SK-N-SH (cell line): ENCODE measurements at regions not wholly inside any gene's neighbourhood (a gene's known extent, or its start where the extent isn't known, plus 50 kb on each side); places are given as distances from the start of the nearest gene placed in this dataset.

Experiments
- CTCF ChIA-PET: fragments of 300-600, 350-600 bp; formaldehyde crosslinking; extraction: SDS; loops from one replicate; lab custom pipeline; 2021; lab: Yijun Ruan, JAX
- POLR2A ChIA-PET: fragments of 350-600 bp; sonication (Branson Sonifier 250); formaldehyde crosslinking; extraction: SDS; loops from one replicate; lab custom pipeline; 2020; ENCODE audit warnings: antibody characterized with exemption, inconsistent platforms; lab: Yijun Ruan, JAX
- DNase-seq: peaks from one replicate; pipeline ENCODE4 v3.0.0; 2012
- H2AFZ ChIP-seq: fragments of 200-600 bp; sonication (generic); 2 replicates; pipeline ENCODE4 v1.8.1; 2016; ENCODE audit warnings: antibody characterized with exemption, mild to moderate bottlenecking, low read depth
- H3F3A ChIP-seq: fragments of 200-600 bp; sonication (generic); replicated peaks from 2 replicates; pipeline ENCODE3; 2016; ENCODE audit warnings: antibody characterized with exemption, mild to moderate bottlenecking; ENCODE audit not compliant: insufficient read depth
- H3K27ac ChIP-seq, 2 experiments: fragments of 200-500 bp in 1 of 2; fragments of 200-600 bp in 1 of 2; sonication (Bioruptor generic) in 1 of 2; sonication (generic), shearing (Covaris generic) in 1 of 2; 2 replicates each; pipeline versions ENCODE4 v1.5.1 to v1.6.1; 2014 to 2016; ENCODE audit warnings: low read depth in 2 of 2, inconsistent platforms in 1 of 2, low read length in 1 of 2, mild to moderate bottlenecking in 1 of 2, mixed read lengths in 1 of 2
- H3K27me3 ChIP-seq: fragments of 200-600 bp; sonication (generic), shearing (Covaris generic); 2 replicates; pipeline ENCODE4 v1.6.1; 2016; ENCODE audit warnings: mixed run types; ENCODE audit not compliant: insufficient read depth
- H3K36me3 ChIP-seq, 2 experiments: fragments of 200-500 bp in 1 of 2; fragments of 200-600 bp in 1 of 2; sonication (Bioruptor generic) in 1 of 2; sonication (generic) in 1 of 2; replicated peaks in 1 of 2; 2 replicates each; pipeline versions ENCODE3 to v1.5.1; 2014 to 2016; ENCODE audit warnings: low read length in 1 of 2, mild to moderate bottlenecking in 1 of 2; ENCODE audit not compliant: insufficient read depth in 2 of 2, control insufficient read depth in 1 of 2
- H3K4me1 ChIP-seq, 2 experiments: fragments of 200-500 bp in 1 of 2; fragments of 200-600 bp in 1 of 2; sonication (Bioruptor generic) in 1 of 2; sonication (generic), shearing (Covaris generic) in 1 of 2; 2 replicates each; pipeline versions ENCODE4 v1.5.1 to v1.6.1; 2014 to 2016; ENCODE audit warnings: low read depth in 1 of 2, low read length in 1 of 2, mixed run types in 1 of 2; ENCODE audit not compliant: insufficient read depth in 2 of 2, control insufficient read depth in 1 of 2
- H3K4me2 ChIP-seq: fragments of 200-600 bp; sonication (generic), shearing (Covaris generic); 2 replicates; pipeline ENCODE4 v1.6.1; 2017; ENCODE audit warnings: mixed run types
- H3K4me3 ChIP-seq, 2 experiments: fragments of 200-500 bp in 1 of 2; fragments of 200-600 bp in 1 of 2; sonication (Bioruptor generic) in 1 of 2; sonication (generic), shearing (Covaris generic) in 1 of 2; 2 replicates each; pipeline versions ENCODE4 v1.5.1 to v1.8.1; 2014 to 2016; ENCODE audit warnings: low read depth in 2 of 2, inconsistent platforms in 1 of 2, low read length in 1 of 2, mild to moderate bottlenecking in 1 of 2, mixed read lengths in 1 of 2, moderate library complexity in 1 of 2
- H3K79me2 ChIP-seq: fragments of 200-600 bp; sonication (generic); 2 replicates; pipeline ENCODE4 v1.8.1; 2017; ENCODE audit warnings: mild to moderate bottlenecking; ENCODE audit not compliant: insufficient read depth
- H3K9ac ChIP-seq: fragments of 200-600 bp; sonication (generic); 2 replicates; pipeline ENCODE4 v1.6.1; 2017; ENCODE audit warnings: mixed run types
- H3K9me2 ChIP-seq: fragments of 200-600 bp; sonication (generic); 2 replicates; pipeline ENCODE4 v1.6.1; 2017; ENCODE audit warnings: mixed run types
- H3K9me3 ChIP-seq: fragments of 200-600 bp; sonication (generic); 2 replicates; pipeline ENCODE4 v1.6.1; 2017; ENCODE audit warnings: mixed run types, mild to moderate bottlenecking, moderate library complexity
- H4K20me1 ChIP-seq: fragments of 200-600 bp; sonication (generic); 2 replicates; pipeline ENCODE4 v1.6.1; 2017; ENCODE audit warnings: mild to moderate bottlenecking, mixed run types; ENCODE audit not compliant: insufficient read depth
- ELF1 ChIP-seq: IDR thresholded peaks from 2 replicates; pipeline ENCODE4 v1.4.0; 2012
- EP300 ChIP-seq, 2 experiments: IDR thresholded peaks; 2 replicates each; pipeline versions ENCODE4 v1.4.0 to v1.6.1; 2012; ENCODE audit warnings: borderline replicate concordance in 1 of 2, low read depth in 1 of 2, low read length in 1 of 2
- FOSL2 ChIP-seq: IDR thresholded peaks from 2 replicates; pipeline ENCODE4 v1.4.0; 2012; ENCODE audit warnings: low read depth, mild to moderate bottlenecking, moderate library complexity, borderline replicate concordance
- FOXM1 ChIP-seq: IDR thresholded peaks from 2 replicates; pipeline ENCODE4 v1.4.0; 2012; ENCODE audit warnings: low read depth, mild to moderate bottlenecking
- JUND ChIP-seq: IDR thresholded peaks from 2 replicates; pipeline ENCODE4 v1.4.0; 2012
- MXI1 ChIP-seq: IDR thresholded peaks from 2 replicates; pipeline ENCODE4 v1.6.1; 2012; ENCODE audit warnings: mild to moderate bottlenecking, low read depth, low read length, improper control_type of control experiment
- NRF1 ChIP-seq: IDR thresholded peaks from 2 replicates; pipeline ENCODE4 v1.6.1; 2012; ENCODE audit warnings: low read depth, mild to moderate bottlenecking, low read length
- RAD21 ChIP-seq: IDR thresholded peaks from 2 replicates; pipeline ENCODE4 v1.6.1; 2012; ENCODE audit warnings: mild to moderate bottlenecking, low read length
- RCOR1 ChIP-seq: fragments of 150-350 bp; IDR thresholded peaks from 2 replicates; pipeline ENCODE4 v1.6.1; 2017; ENCODE audit warnings: antibody characterized with exemption, low read length
- RFX5 ChIP-seq: IDR thresholded peaks from 2 replicates; pipeline ENCODE4 v1.6.1; 2012; ENCODE audit warnings: mild to moderate bottlenecking, improper control_type of control experiment, low read length
- RXRA ChIP-seq: IDR thresholded peaks from 2 replicates; pipeline ENCODE4 v1.4.0; 2012; ENCODE audit warnings: low read depth, mild to moderate bottlenecking, borderline replicate concordance
- SIN3A ChIP-seq: IDR thresholded peaks from 2 replicates; pipeline ENCODE4 v1.6.1; 2012; ENCODE audit warnings: low read depth, mild to moderate bottlenecking, low read length, moderate library complexity, borderline replicate concordance
- SMC3 ChIP-seq: IDR thresholded peaks from 2 replicates; pipeline ENCODE4 v1.6.1; 2012; ENCODE audit warnings: low read depth, low read length, improper control_type of control experiment
- TAF1 ChIP-seq: IDR thresholded peaks from 2 replicates; pipeline ENCODE4 v1.6.1; 2012; ENCODE audit warnings: low read depth, mild to moderate bottlenecking, low read length, moderate library complexity, borderline replicate concordance
- TCF12 ChIP-seq: IDR thresholded peaks from 2 replicates; pipeline ENCODE4 v1.4.0; 2012
- TEAD4 ChIP-seq: IDR thresholded peaks from 2 replicates; pipeline ENCODE4 v1.4.0; 2012; ENCODE audit warnings: mild to moderate bottlenecking, borderline replicate concordance; ENCODE audit not compliant: insufficient read depth
- WGBS: methylation state at CpG from one replicate; pipeline ENCODE4 v1.1.6; 2017; ENCODE audit warnings: low lambda C conversion rate; 5-methylcytosine and 5-hydroxymethylcytosine counted together
- TF ChIP-seq, protein P1 (sequence below): IDR thresholded peaks from 2 replicates; pipeline ENCODE4 v1.6.1; 2012; ENCODE audit warnings: mild to moderate bottlenecking, low read depth, low read length, moderate library complexity
- TF ChIP-seq, protein P2 (sequence below): IDR thresholded peaks from 2 replicates; pipeline ENCODE4 v1.4.0; 2012; ENCODE audit warnings: low read depth, borderline replicate concordance

DNA sequence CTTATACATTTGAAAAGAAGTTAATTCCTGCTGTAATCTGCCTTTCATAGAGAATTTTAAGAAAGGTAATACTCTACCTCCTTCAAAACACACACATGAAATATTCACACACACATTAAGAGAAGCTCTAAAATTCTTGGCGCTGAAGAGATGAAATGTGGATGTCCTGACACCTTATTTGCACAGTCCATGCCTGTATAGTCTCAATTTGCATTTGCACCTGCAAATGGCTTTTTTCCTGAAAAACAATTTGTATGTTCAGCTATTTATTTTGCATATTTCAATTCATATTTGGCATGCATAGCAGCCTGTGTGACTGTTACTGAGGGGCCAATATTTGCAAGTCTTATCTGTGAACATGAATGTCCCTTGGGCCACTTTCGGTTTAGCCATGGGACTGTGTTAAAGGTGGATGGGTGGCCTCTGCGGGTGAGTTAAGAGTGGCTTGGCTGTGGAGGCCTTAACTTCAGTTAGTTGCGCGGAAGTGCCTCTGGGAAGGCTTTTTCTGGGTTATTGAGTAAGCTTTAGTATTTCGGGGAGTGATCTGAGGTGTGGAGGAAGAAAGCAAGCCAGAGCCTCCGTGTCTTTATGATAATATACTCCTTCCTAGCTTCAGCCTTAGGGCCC lies 443.3 kb upstream of the FAT1 start (continued):
- no peak for TF ChIP-seq SIN3A
- no peak for TF ChIP-seq RXRA
- TF ChIP-seq RFX5 = no peak
- no peak for TF ChIP-seq ELF1
- no peak for TF ChIP-seq TCF12
- TF ChIP-seq FOSL2 = no peak

DNA sequence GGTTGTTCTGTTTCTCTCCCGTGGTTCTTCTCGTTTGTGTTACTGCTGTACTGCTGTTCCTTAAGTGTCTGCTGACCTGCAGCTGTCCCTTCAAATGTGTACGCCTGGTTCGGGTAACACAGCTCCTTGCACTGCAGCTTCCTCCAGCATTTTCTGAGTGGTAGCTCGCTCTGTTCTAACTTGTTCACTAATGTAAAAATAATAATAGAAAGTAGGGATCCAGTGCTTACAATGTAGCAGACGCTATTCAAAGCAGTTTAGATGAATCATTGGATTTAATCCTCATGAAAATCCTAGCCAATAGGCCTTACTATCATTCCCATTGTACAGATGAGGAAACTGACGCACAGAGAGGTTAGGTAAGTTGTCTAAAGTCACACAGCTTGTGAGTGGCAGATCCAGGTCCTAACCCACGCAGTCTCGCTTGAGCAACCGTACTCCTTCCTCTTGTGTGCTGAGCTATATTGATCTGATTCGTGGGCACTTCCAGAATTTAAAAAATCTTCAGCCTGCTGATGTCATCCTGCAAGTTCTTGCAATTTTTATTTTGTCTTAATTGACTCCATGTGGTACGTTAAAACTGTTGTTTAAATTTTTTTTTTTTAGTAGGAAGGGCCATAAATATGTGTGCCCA lies 448.2 kb upstream of the FAT1 start:
- TF ChIP-seq MXI1 = no peak
- no peak for TF ChIP-seq EP300 (IDR thresholded peaks at IDR 0.05; ENCODE audit: borderline replicate concordance in 1 of 2, low read depth in 1 of 2, low read length in 1 of 2)
- 0 out of 2 replicates have a peak, but pooled peaks have one; percentile 11 for TF ChIP-seq TCF12
- TF ChIP-seq JUND = no peak
- TF ChIP-seq RCOR1 = no peak
- H3K9ac ChIP-seq = no peak overlapping the region
- no peaks in the 10 kb centered on the region for H3F3A ChIP-seq
- H3K9me2 ChIP-seq = no peaks in the 10 kb centered on the region
- ChIA-PET CTCF (no interaction called here), POLR2A (no interaction called here)
- H3K9me3 ChIP-seq = no peaks in the 10 kb centered on the region
- H3K4me3 ChIP-seq = no peak overlapping the region
- DNase-seq = no peak
- no peak overlapping the region for H2AFZ ChIP-seq
- H3K4me2 ChIP-seq = 0 out of 2 replicates have a peak overlapping the region, but pooled peaks have one; percentile 23
- H4K20me1 ChIP-seq = no peaks in the 10 kb centered on the region
- H3K27me3 ChIP-seq = no peaks in the 10 kb centered on the region; the same call in 1 of the 2 replicates
- no peaks in the 10 kb centered on the region for H3K79me2 ChIP-seq
- peak overlapping the region in 1 of 2 experiments; percentile 50; a peak in 2 of 4 replicates for H3K27ac ChIP-seq
- no peaks in the 10 kb centered on the region; a peak in 1 of 4 replicates for H3K4me1 ChIP-seq
- no peaks in the 10 kb centered on the region for H3K36me3 ChIP-seq
- WGBS = 43% methylated on average over 12 of the region's 12 CpGs

DNA sequence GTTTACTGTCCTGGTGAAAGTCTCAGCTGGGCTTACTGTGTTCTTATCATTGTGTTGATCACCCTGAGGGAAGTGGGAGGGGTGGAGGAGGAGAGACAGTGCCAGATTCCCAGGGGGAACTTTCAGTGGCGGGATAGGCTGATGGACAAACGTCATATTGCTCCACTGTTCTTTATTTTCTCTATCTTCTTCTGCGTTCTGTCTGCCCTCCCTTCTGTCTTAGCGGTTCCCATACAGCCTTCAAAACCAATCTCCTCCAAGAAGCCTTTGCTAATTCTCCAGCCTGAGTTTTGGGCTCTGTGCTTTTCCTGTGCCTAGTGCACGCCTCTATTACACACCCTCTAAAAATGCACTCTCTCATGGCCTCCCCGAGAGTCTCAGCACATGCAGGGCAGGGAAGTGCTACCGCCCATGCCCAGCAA lies 448.7 kb upstream of the FAT1 start:
- Histone ChIP-seq H3K9me2 (no peaks in the 10 kb centered on the region), H2AFZ (no peak overlapping the region), H3K79me2 (no peaks in the 10 kb centered on the region), H3K36me3 (no peaks in the 10 kb centered on the region), H4K20me1 (no peaks in the 10 kb centered on the region), H3K9me3 (no peaks in the 10 kb centered on the region), H3K27ac (peak overlapping the region in 1 of 2 experiments; percentile 50; a peak in 2 of 4 replicates), H3K27me3 (no peaks in the 10 kb centered on the region; the same call in 1 of the 2 replicates), H3K4me3 (no peak overlapping the region), H3K9ac (no peak overlapping the region), H3K4me2 (0 out of 2 replicates have a peak overlapping the region, but pooled peaks have one; percentile 23), H3K4me1 (no peaks in the 10 kb centered on the region; a peak in 1 of 4 replicates), H3F3A (no peaks in the 10 kb centered on the region)
- CTCF ChIA-PET = no interaction called here
- 33% methylated on average over 7 of the region's 7 CpGs for WGBS
- TF ChIP-seq RXRA (no peak), SMC3 (no peak), TEAD4 (no peak), TAF1 (no peak), EP300 (IDR thresholded peaks at IDR 0.05; ENCODE audit: borderline replicate concordance in 1 of 2, low read depth in 1 of 2, low read length in 1 of 2) (no peak), RAD21 (no peak), RCOR1 (no peak), SIN3A (no peak), TCF12 (no peak), FOXM1 (no peak), NRF1 (no peak)
- TF ChIP-seq, protein P1, sequence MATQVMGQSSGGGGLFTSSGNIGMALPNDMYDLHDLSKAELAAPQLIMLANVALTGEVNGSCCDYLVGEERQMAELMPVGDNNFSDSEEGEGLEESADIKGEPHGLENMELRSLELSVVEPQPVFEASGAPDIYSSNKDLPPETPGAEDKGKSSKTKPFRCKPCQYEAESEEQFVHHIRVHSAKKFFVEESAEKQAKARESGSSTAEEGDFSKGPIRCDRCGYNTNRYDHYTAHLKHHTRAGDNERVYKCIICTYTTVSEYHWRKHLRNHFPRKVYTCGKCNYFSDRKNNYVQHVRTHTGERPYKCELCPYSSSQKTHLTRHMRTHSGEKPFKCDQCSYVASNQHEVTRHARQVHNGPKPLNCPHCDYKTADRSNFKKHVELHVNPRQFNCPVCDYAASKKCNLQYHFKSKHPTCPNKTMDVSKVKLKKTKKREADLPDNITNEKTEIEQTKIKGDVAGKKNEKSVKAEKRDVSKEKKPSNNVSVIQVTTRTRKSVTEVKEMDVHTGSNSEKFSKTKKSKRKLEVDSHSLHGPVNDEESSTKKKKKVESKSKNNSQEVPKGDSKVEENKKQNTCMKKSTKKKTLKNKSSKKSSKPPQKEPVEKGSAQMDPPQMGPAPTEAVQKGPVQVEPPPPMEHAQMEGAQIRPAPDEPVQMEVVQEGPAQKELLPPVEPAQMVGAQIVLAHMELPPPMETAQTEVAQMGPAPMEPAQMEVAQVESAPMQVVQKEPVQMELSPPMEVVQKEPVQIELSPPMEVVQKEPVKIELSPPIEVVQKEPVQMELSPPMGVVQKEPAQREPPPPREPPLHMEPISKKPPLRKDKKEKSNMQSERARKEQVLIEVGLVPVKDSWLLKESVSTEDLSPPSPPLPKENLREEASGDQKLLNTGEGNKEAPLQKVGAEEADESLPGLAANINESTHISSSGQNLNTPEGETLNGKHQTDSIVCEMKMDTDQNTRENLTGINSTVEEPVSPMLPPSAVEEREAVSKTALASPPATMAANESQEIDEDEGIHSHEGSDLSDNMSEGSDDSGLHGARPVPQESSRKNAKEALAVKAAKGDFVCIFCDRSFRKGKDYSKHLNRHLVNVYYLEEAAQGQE = no peak
- TF ChIP-seq, protein P2, sequence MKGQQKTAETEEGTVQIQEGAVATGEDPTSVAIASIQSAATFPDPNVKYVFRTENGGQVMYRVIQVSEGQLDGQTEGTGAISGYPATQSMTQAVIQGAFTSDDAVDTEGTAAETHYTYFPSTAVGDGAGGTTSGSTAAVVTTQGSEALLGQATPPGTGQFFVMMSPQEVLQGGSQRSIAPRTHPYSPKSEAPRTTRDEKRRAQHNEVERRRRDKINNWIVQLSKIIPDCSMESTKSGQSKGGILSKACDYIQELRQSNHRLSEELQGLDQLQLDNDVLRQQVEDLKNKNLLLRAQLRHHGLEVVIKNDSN = no peak
- POLR2A ChIA-PET = no interaction called here
- DNase-seq = peak; percentile 30
